GM23338 (cell line): ENCODE measurements at regions not wholly inside any gene's neighbourhood (a gene's known extent, or its start where the extent isn't known, plus 50 kb on each side); places are given as distances from the start of the nearest gene placed in this dataset.

Experiments
- CTCF ChIP-seq, 2 experiments: fragments of 200-600 bp in 1 of 2; sonication (generic) in 1 of 2; conservative IDR thresholded peaks; 2 replicates each; pipeline versions ENCODE4 v1.5.1 to v1.6.1; 2016 to 2017; ENCODE audit warnings: antibody characterized with exemption in 2 of 2, low read depth in 2 of 2, mild to moderate bottlenecking in 2 of 2, moderate library complexity in 1 of 2
- EZH2 ChIP-seq: fragments of 200-600 bp; sonication (generic); IDR thresholded peaks from one replicate; pipeline ENCODE4 v1.8.0; 2017; ENCODE audit warnings: antibody characterized with exemption, mild to moderate bottlenecking, low read depth; ENCODE audit not compliant: unreplicated experiment
- EZH2phosphoT487 ChIP-seq: fragments of 200-600 bp; sonication (generic); IDR thresholded peaks from one replicate; pipeline ENCODE4 v1.8.1; 2018; ENCODE audit warnings: antibody characterized with exemption; ENCODE audit not compliant: unreplicated experiment
- JUNB ChIP-seq: IDR thresholded peaks from one replicate; pipeline ENCODE4 v1.6.1; 2016; ENCODE audit warnings: antibody characterized with exemption; ENCODE audit not compliant: unreplicated experiment
- POLR2AphosphoS5 ChIP-seq: IDR thresholded peaks from 2 replicates; pipeline ENCODE4 v1.6.1; 2016; ENCODE audit warnings: antibody characterized with exemption, low read depth
- REST ChIP-seq: IDR thresholded peaks from one replicate; pipeline ENCODE4 v1.6.1; 2018; ENCODE audit warnings: antibody characterized with exemption; ENCODE audit not compliant: unreplicated experiment
- ZNF114 ChIP-seq: fragments of 250-450 bp; sonication (Bioruptor Pico); IDR thresholded peaks from 2 replicates; pipeline ENCODE4 v1.5.0; 2020; ENCODE audit warnings: mild to moderate bottlenecking, moderate library complexity

GRCh38 chr13:107239213-107239612 lies 671.3 kb upstream of the ARGLU1 start:
- TF ChIP-seq CTCF (conservative IDR thresholded peaks at IDR 0.05; ENCODE audit: low read depth in 2 of 2) (no peak), POLR2AphosphoS5 (no peak), REST (no peak), EZH2phosphoT487 (no peak), EZH2 (no peak), JUNB (no peak), ZNF114 (CRISPR knock-in tag) (no peak)
